Body of pancreas (tissue), 4 donors: ENCODE measurements at regions not wholly inside any gene's neighbourhood (a gene's known extent, or its start where the extent isn't known, plus 50 kb on each side); places are given as distances from the start of the nearest gene placed in this dataset.
A peak's percentile ranks its signal among the peaks of the same experiment; 100 is the strongest.

Experiments used
- ATAC-seq: fragments of 150-250 bp; one replicate; pipeline ENCODE4 v1.9.1; 2016
- DNase-seq, 4 donors: peaks; one replicate each; pipeline ENCODE4 v3.0.0-alpha.2; 2019
- H3K27ac ChIP-seq, 4 donors: fragments of 200-600 bp; sonication (generic); 1 replicate in 3 of 4; 2 replicates in 1 of 4; pipeline versions ENCODE4 v1.5.1 to v1.6.1; 2016 to 2019; ENCODE audit warnings: mild to moderate bottlenecking in 1 of 4, mixed read lengths in 1 of 4, moderate library complexity in 1 of 4
- H3K27me3 ChIP-seq, 2 donors: fragments of 200-600 bp; sonication (generic); one replicate each; pipeline ENCODE4 v1.6.0; 2016; ENCODE audit warnings: mild to moderate bottlenecking in 1 of 2
- H3K36me3 ChIP-seq, 2 donors: fragments of 200-600 bp; sonication (generic); replicated peaks in 1 of 2; 2 replicates each; pipeline ENCODE4 v1.5.1; 2016; ENCODE audit warnings: low read depth in 2 of 2; ENCODE audit not compliant: insufficient read depth in 1 of 2
- H3K4me1 ChIP-seq: fragments of 200-600 bp; sonication (generic); one replicate; pipeline ENCODE4 v1.6.0; 2016
- H3K4me3 ChIP-seq, 2 donors: fragments of 200-600 bp; sonication (generic); 1 replicate in 1 of 2; 2 replicates in 1 of 2; pipeline ENCODE4 v1.5.1; 2016 to 2019
- H3K9me3 ChIP-seq, 3 donors: fragments of 200-600 bp; sonication (generic); 1 replicate in 2 of 3; 2 replicates in 1 of 3; pipeline ENCODE4 v1.5.1; 2016
- POLR2A ChIP-seq, 3 donors: fragments of 450-650 bp; IDR thresholded peaks; one replicate each; pipeline ENCODE4 v1.6.1; 2016; ENCODE audit warnings: antibody characterized with exemption in 3 of 3, mild to moderate bottlenecking in 2 of 3
- WGBS, 2 donors: methylation state at CpG; one replicate each; pipeline ENCODE4 v1.1.5; 2017; 5-methylcytosine and 5-hydroxymethylcytosine counted together
- intact Hi-C: fragments of 100-400 bp; cut with DNase I; formaldehyde crosslinking; loops from one replicate; pipeline ENCODE4 v1.15.1; 2023
- TF ChIP-seq, protein P1 (sequence below), 7 experiments: fragments of 450-650 bp in 4 of 7; fragments of 200-600 bp in 3 of 7; sonication (generic) in 3 of 7; IDR thresholded peaks; one replicate each; pipeline ENCODE4 v1.5.1; 2016 to 2019; ENCODE audit warnings: antibody characterized with exemption in 7 of 7

DNA sequence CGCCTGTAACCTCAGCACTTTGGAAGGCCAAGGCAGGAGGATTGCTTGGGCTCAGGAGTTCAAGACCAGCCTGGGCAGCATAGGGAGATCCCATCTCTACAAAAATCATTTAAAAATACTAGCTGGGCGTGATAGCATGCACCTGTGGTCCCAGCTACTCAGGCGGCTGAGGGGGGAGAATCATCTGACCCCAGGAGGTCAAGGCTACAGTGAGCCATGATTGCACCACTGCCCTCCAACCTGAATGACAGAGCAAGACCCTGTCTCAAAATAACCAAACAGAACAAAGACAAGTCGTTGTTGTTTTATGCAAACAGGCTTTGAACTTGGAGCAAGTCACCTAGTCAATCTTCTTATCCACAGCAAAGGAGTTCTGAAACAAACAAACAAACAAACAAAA, 82.0 kb upstream of the AKAP13 start:
- WGBS, 2 donors = 71 to 72% methylated on average over 4 of the region's 4 CpGs
- H3K36me3 ChIP-seq = no peaks in the 10 kb centered on the region
- intact Hi-C loops = no loop called here
- no peaks in the 10 kb centered on the region for H3K27me3 ChIP-seq
- ATAC-seq = no peak
- no peak overlapping the region for H3K27ac ChIP-seq
- H3K4me3 ChIP-seq = no peak overlapping the region
- H3K4me1 ChIP-seq = peaks cover 5% of the 10 kb centered on the region
- DNase-seq = no peak
- TF ChIP-seq POLR2A (IDR thresholded peaks at IDR 0.05) = no peak
- TF ChIP-seq, protein P1, sequence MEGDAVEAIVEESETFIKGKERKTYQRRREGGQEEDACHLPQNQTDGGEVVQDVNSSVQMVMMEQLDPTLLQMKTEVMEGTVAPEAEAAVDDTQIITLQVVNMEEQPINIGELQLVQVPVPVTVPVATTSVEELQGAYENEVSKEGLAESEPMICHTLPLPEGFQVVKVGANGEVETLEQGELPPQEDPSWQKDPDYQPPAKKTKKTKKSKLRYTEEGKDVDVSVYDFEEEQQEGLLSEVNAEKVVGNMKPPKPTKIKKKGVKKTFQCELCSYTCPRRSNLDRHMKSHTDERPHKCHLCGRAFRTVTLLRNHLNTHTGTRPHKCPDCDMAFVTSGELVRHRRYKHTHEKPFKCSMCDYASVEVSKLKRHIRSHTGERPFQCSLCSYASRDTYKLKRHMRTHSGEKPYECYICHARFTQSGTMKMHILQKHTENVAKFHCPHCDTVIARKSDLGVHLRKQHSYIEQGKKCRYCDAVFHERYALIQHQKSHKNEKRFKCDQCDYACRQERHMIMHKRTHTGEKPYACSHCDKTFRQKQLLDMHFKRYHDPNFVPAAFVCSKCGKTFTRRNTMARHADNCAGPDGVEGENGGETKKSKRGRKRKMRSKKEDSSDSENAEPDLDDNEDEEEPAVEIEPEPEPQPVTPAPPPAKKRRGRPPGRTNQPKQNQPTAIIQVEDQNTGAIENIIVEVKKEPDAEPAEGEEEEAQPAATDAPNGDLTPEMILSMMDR (IDR thresholded peaks at IDR 0.05) = no peak
- H3K9me3 ChIP-seq = no peaks in the 10 kb centered on the region

DNA sequence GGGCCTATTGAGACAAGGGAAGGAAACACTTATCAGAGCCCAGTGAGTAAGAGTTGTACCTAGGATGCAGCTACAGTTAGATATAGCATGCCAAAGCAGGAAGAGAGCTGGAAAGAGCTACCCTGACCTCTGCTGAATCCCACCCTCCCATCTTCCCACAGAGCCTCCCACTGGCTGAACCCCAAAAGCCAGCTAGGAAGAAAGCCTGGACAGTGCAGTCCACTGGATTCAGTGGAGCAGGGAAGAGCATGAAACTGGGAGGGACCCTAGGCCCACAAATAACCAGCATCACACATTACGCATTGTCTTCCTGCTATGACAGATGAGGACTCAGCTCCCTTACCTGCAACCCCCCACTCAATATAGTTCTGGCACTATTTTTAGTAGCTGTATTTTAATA, 81.5 kb upstream of the AKAP13 start:
- H3K27me3 ChIP-seq = no peaks in the 10 kb centered on the region
- H3K4me1 ChIP-seq = peaks cover 5% of the 10 kb centered on the region
- H3K4me3 ChIP-seq = no peak overlapping the region
- H3K27ac ChIP-seq = no peak overlapping the region
- no peak for DNase-seq
- TF ChIP-seq, protein P1 (IDR thresholded peaks at IDR 0.05) = no peak
- no peak for TF ChIP-seq POLR2A (IDR thresholded peaks at IDR 0.05)
- no peaks in the 10 kb centered on the region for H3K9me3 ChIP-seq
- 94 to 100% methylated on average over 1 of the region's 1 CpG for WGBS, 2 donors
- no peaks in the 10 kb centered on the region for H3K36me3 ChIP-seq
- intact Hi-C loops = no loop called here
- no peak for ATAC-seq

DNA sequence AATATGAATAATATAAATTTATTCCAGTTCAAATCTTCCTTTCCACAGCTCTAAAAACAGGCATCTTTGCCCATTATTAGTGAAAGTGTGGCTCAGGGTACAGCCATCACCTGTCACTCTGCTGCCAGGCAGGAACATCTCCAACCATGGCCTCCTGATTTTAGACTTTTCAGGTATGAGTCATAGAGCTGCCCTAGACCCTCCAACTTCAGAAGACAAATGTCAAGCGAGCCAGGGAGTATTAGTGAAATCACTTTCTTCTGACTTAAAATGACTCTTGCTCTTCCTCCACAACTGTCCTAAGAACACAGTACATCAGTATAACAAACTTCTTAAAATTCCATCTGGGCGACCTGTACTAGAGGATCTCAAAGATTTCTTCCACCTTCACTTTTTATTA, 78.1 kb upstream of the AKAP13 start:
- H3K27ac ChIP-seq = no peak overlapping the region
- no peaks in the 10 kb centered on the region for H3K36me3 ChIP-seq
- H3K4me3 ChIP-seq = no peak overlapping the region
- TF ChIP-seq POLR2A (IDR thresholded peaks at IDR 0.05) = no peak
- TF ChIP-seq, protein P1 (IDR thresholded peaks at IDR 0.05) = no peak
- intact Hi-C loops = no loop called here
- DNase-seq = no peak
- 56 to 72% methylated on average over 2 of the region's 2 CpGs for WGBS, 2 donors
- H3K4me1 ChIP-seq = peaks cover 9% of the 10 kb centered on the region
- ATAC-seq = no peak
- H3K27me3 ChIP-seq = no peaks in the 10 kb centered on the region
- no peaks in the 10 kb centered on the region for H3K9me3 ChIP-seq

- no peak for ATAC-seq
- intact Hi-C loops = no loop called here
- TF ChIP-seq, protein P1 (IDR thresholded peaks at IDR 0.05) = no peak
- TF ChIP-seq POLR2A (IDR thresholded peaks at IDR 0.05) = no peak
- 80 to 81% methylated on average over 2 of the region's 2 CpGs for whole genome bisulfite sequencing, 2 donors
- H3K4me3 ChIP-seq = no peak overlapping the region
- DNase-seq = no peak
- no peaks in the 10 kb centered on the region for H3K36me3 ChIP-seq
- peaks cover 20% of the 10 kb centered on the region for H3K4me1 ChIP-seq
- H3K9me3 ChIP-seq = no peaks in the 10 kb centered on the region
- H3K27me3 ChIP-seq = no peaks in the 10 kb centered on the region
- no peak overlapping the region for H3K27ac ChIP-seq
Measured at GRCh38 chr15:85305050-85305449, 75.4 kb upstream of the AKAP13 start.

DNA sequence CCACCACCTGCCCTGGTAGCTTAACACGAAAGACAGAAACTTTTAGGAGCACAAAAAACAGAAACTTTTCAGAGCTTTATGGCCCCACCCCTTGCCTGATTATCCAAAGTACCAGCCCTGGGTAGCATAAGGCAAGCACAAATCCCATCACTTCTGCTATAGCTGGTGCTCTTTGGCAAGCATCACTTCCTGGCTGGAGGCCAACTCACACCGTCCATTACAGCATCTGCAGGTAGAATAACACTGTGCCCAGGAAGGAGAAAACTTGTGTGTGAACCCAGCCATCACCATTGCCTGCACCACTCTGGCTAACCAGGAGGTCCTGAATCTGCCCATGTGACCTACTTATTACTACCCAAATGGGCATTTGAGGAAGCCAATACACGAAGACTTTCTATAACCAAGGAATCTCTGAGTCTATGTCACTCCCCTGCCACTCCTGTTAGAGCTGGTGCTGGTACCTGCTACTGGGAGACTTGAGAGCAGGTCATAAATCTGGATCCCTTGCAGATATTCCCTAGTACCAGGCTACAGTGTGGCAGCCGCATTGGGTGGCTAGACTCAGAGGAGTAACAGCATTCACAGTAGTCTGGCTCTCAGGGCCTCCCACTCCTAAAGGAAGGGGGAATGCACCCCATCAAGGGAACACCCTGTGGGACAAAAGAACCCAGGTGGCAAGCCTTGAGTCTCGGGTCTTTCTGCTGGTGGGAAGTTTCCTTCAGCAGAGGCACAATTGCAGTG, 73.3 kb upstream of the AKAP13 start:
- peak; percentile 73 for ATAC-seq
- Histone ChIP-seq H3K4me1 (peaks cover 20% of the 10 kb centered on the region), H3K36me3 (no peaks in the 10 kb centered on the region), H3K27me3 (no peaks in the 10 kb centered on the region), H3K9me3 (no peaks in the 10 kb centered on the region), H3K4me3 (no peak overlapping the region), H3K27ac (peak overlapping the region; percentile 7 to 57 (median 46))
- WGBS, 2 donors = 65 to 68% methylated on average over 4 to 5 of the region's 5 CpGs
- peak; percentile 58 to 80 (median 72) for DNase-seq
- intact Hi-C loops = no loop called here
- TF ChIP-seq, protein P1 (IDR thresholded peaks at IDR 0.05) = no peak
- no peak for TF ChIP-seq POLR2A (IDR thresholded peaks at IDR 0.05)
